ENCODE measurements at regions not wholly inside any gene's neighbourhood (a gene's known extent, or its start where the extent isn't known, plus 50 kb on each side); places are given as distances from the start of the nearest gene placed in this dataset.

- DNase-seq (ENCODE audit: low read depth in 2 of 2), result no peak
- TF ChIP-seq, protein P1, sequence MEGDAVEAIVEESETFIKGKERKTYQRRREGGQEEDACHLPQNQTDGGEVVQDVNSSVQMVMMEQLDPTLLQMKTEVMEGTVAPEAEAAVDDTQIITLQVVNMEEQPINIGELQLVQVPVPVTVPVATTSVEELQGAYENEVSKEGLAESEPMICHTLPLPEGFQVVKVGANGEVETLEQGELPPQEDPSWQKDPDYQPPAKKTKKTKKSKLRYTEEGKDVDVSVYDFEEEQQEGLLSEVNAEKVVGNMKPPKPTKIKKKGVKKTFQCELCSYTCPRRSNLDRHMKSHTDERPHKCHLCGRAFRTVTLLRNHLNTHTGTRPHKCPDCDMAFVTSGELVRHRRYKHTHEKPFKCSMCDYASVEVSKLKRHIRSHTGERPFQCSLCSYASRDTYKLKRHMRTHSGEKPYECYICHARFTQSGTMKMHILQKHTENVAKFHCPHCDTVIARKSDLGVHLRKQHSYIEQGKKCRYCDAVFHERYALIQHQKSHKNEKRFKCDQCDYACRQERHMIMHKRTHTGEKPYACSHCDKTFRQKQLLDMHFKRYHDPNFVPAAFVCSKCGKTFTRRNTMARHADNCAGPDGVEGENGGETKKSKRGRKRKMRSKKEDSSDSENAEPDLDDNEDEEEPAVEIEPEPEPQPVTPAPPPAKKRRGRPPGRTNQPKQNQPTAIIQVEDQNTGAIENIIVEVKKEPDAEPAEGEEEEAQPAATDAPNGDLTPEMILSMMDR (IDR thresholded peaks at IDR 0.05; ENCODE audit: low read depth, low read length), result no peak
- H3K4me3 ChIP-seq (replicated peaks in 1 of 2; ENCODE audit: low read depth in 2 of 2, low read length in 2 of 2), result no peak overlapping the region
These were observed 212.6 kb downstream of the FMR1NB start for GRCh38 chrX:148193759-148194158.

DNA sequence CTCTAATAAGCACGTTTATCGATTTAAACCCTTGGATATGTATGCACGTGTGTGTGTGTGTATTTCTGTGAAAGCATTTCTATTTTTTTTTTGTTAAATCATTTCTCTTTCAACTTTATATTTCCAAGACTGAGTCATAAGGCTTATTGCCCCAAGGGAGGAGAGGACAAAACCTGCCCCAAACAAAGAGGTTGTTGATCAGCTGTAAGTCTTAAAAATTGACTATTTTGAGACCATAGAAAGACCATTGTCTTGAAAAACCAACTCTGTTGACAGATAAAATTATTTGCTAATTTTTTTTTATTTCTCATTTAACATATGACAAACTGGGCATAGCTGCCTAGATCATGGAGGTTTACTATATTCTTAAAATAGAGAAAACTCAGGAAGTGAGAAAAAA, 222.4 kb downstream of the FMR1NB start:
- no peak for DNase-seq (ENCODE audit: low read depth in 2 of 2)
- no peak overlapping the region for H3K4me3 ChIP-seq (replicated peaks in 1 of 2; ENCODE audit: low read depth in 2 of 2, low read length in 2 of 2)
- TF ChIP-seq, protein P1 (IDR thresholded peaks at IDR 0.05; ENCODE audit: low read depth, low read length), result no peak

GRCh38 chrX:148204195-148204594, 223.1 kb downstream of the FMR1NB start:
- H3K4me3 ChIP-seq (replicated peaks in 1 of 2; ENCODE audit: low read depth in 2 of 2, low read length in 2 of 2), result no peak overlapping the region
- DNase-seq (ENCODE audit: low read depth in 2 of 2), result no peak
- TF ChIP-seq, protein P1 (IDR thresholded peaks at IDR 0.05; ENCODE audit: low read depth, low read length), result no peak

DNA sequence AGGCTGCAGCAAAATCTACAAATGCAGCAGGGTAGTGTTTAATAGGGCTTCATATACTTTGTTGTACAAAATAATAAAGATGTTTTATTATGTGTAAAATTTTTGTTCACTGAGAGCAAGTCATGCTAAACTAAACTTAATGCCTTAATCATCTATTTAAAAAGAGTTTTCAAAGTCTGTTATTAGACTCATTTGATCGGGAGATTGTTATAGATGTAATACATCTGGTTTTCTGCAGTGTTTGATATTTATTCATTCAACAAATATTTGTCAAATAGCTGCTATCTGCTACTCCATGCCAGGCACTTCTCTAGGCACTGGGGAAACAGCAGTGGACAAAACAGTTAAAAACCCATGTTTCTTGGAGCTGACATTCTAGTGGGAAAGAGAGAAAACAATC, 233.6 kb downstream of the FMR1NB start:
- TF ChIP-seq, protein P1 (IDR thresholded peaks at IDR 0.05; ENCODE audit: low read depth, low read length), result no peak
- H3K4me3 ChIP-seq (replicated peaks in 1 of 2; ENCODE audit: low read depth in 2 of 2, low read length in 2 of 2), result no peak overlapping the region
- no peak for DNase-seq (ENCODE audit: low read depth in 2 of 2)

GRCh38 chrX:148215726-148216125, 234.6 kb downstream of the FMR1NB start:
- no peak for DNase-seq (ENCODE audit: low read depth in 2 of 2)
- TF ChIP-seq, protein P1 (IDR thresholded peaks at IDR 0.05; ENCODE audit: low read depth, low read length), result no peak
- H3K4me3 ChIP-seq (replicated peaks in 1 of 2; ENCODE audit: low read depth in 2 of 2, low read length in 2 of 2), result no peak overlapping the region

DNA sequence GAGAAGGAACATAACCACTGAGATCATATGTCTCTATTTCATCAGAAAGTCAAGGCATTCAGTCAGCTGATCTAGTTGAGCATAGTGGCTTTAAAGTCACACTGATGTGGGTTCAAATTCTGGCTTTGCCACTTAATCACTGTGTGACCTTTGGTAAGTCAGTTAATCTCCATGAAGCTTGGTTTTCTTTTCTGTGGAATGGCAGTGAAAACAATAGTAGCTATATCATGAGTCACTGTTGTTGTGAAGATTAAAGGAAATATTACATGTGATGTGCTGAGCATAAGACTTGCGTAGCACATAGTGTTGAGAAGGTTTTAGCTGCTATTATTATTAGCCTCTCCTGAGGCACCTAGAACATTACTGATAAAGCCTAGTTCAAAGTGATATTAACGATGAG, 242.2 kb downstream of the FMR1NB start:
- TF ChIP-seq, protein P1 (IDR thresholded peaks at IDR 0.05; ENCODE audit: low read depth, low read length), result no peak
- no peak overlapping the region for H3K4me3 ChIP-seq (replicated peaks in 1 of 2; ENCODE audit: low read depth in 2 of 2, low read length in 2 of 2)
- no peak for DNase-seq (ENCODE audit: low read depth in 2 of 2)

GRCh38 chrX:148228521-148228920, 247.4 kb downstream of the FMR1NB start:
- no peak for DNase-seq (ENCODE audit: low read depth in 2 of 2)
- H3K4me3 ChIP-seq (replicated peaks in 1 of 2; ENCODE audit: low read depth in 2 of 2, low read length in 2 of 2), result no peak overlapping the region
- TF ChIP-seq, protein P1 (IDR thresholded peaks at IDR 0.05; ENCODE audit: low read depth, low read length), result no peak
